H1 (cell line): ENCODE measurements at regions not wholly inside any gene's neighbourhood (a gene's known extent, or its start where the extent isn't known, plus 50 kb on each side); places are given as distances from the start of the nearest gene placed in this dataset.

Source experiments
- CTCF ChIA-PET: fragments of 300-600 bp; sonication (Branson Sonifier 250); formaldehyde crosslinking; loops from one replicate; lab custom pipeline; 2021; ENCODE audit not compliant: partially characterized antibody; lab: Charles Lee
- POLR2A ChIA-PET: fragments of 300-600 bp; sonication (Branson Sonifier 250); formaldehyde crosslinking; loops from one replicate; lab custom pipeline; 2021; ENCODE audit warnings: inconsistent platforms; ENCODE audit not compliant: partially characterized antibody; lab: Charles Lee
- DNase-seq, 2 experiments: peaks; one replicate each; pipeline versions ENCODE4 v3.0.0 to v3.0.0-alpha.2; 2010 to 2022; ENCODE audit warnings: low spot score in 2 of 2, low read depth in 1 of 2, mixed read lengths in 1 of 2
- FAIRE-seq: peaks from 2 replicates; lab custom pipeline; 2011; peaks lifted over from hg19 to GRCh38; lab: Jason Lieb, UNC
- H2AFZ ChIP-seq: 2 replicates; pipeline ENCODE4 v1.8.1; 2012; ENCODE audit warnings: low read length, inconsistent platforms
- H2AK5ac ChIP-seq: 2 replicates; pipeline ENCODE4 v1.6.1; 2013; ENCODE audit warnings: low read depth, low read length
- H2BK120ac ChIP-seq: replicated peaks from 2 replicates; pipeline ENCODE3; 2013; ENCODE audit warnings: low read depth, low read length, inconsistent platforms
- H2BK12ac ChIP-seq: 2 replicates; pipeline ENCODE4 v1.6.1; 2013; ENCODE audit warnings: low read depth, low read length
- H2BK15ac ChIP-seq: 2 replicates; pipeline ENCODE4 v1.6.1; 2013; ENCODE audit warnings: low read length
- H2BK20ac ChIP-seq: 2 replicates; pipeline ENCODE4 v1.6.1; 2013; ENCODE audit warnings: low read length
- H2BK5ac ChIP-seq: 2 replicates; pipeline ENCODE4 v1.6.1; 2013; ENCODE audit warnings: low read depth, low read length
- H3K14ac ChIP-seq: 2 replicates; pipeline ENCODE4 v1.6.1; 2013; ENCODE audit warnings: inconsistent platforms; ENCODE audit not compliant: insufficient read length
- H3K18ac ChIP-seq: 2 replicates; pipeline ENCODE4 v1.6.1; 2013; ENCODE audit warnings: low read length; ENCODE audit errors: extremely low read depth
- H3K23ac ChIP-seq: 2 replicates; pipeline ENCODE4 v1.6.1; 2013; ENCODE audit warnings: inconsistent platforms; ENCODE audit not compliant: insufficient read length
- H3K23me2 ChIP-seq: 2 replicates; pipeline ENCODE4 v1.6.1; 2013; ENCODE audit warnings: low read depth, low read length
- H3K27ac ChIP-seq: 2 replicates; pipeline ENCODE4 v1.6.1; 2011; ENCODE audit warnings: low read depth, low read length, inconsistent platforms
- H3K27me3 ChIP-seq, 4 experiments: replicated peaks in 1 of 4; 1 replicate in 1 of 4; 2 replicates in 3 of 4; pipeline versions ENCODE4 v1.6.1 to v1.8.1; 2011 to 2013; ENCODE audit warnings: low read length in 3 of 4, mild to moderate bottlenecking in 3 of 4, inconsistent platforms in 2 of 4, mixed read lengths in 2 of 4, moderate library complexity in 1 of 4; ENCODE audit not compliant: control insufficient read depth in 3 of 4, insufficient read depth in 3 of 4; ENCODE audit errors: extremely low read depth in 1 of 4
- H3K36me3 ChIP-seq, 4 experiments: 2 replicates each; pipeline versions ENCODE4 v1.6.1 to v1.8.1; 2011 to 2013; ENCODE audit warnings: mild to moderate bottlenecking in 4 of 4, low read length in 3 of 4, moderate library complexity in 2 of 4, control low read depth in 1 of 4, inconsistent platforms in 1 of 4; ENCODE audit not compliant: insufficient read depth in 4 of 4, control insufficient read depth in 2 of 4
- H3K4ac ChIP-seq: replicated peaks from 2 replicates; pipeline ENCODE3; 2013; ENCODE audit warnings: low read length, low read depth, mixed read lengths, inconsistent platforms; ENCODE audit not compliant: insufficient read length
- H3K4me1 ChIP-seq, 4 experiments: replicated peaks in 1 of 4; 1 replicate in 1 of 4; 2 replicates in 3 of 4; pipeline versions ENCODE4 v1.6.1 to v1.8.1; 2011 to 2013; ENCODE audit warnings: low read length in 3 of 4, inconsistent platforms in 2 of 4, mixed read lengths in 1 of 4; ENCODE audit not compliant: insufficient read depth in 4 of 4, control insufficient read depth in 3 of 4
- H3K4me2 ChIP-seq, 2 experiments: 2 replicates each; pipeline versions ENCODE4 v1.6.1 to v1.8.1; 2011 to 2013; ENCODE audit warnings: low read depth in 2 of 2, low read length in 2 of 2, control low read depth in 1 of 2, inconsistent platforms in 1 of 2, mild to moderate bottlenecking in 1 of 2; ENCODE audit not compliant: insufficient read depth in 1 of 2
- H3K4me3 ChIP-seq, 4 experiments: fragments of 200-600, 300-600 bp in 1 of 4; sonication (generic), shearing (Covaris generic), sonication (Bioruptor Twin) in 1 of 4; 2 replicates each; pipeline versions ENCODE4 v1.5.1 to v1.8.1; 2011 to 2016; ENCODE audit warnings: low read length in 4 of 4, low read depth in 3 of 4, control low read depth in 2 of 4, inconsistent platforms in 2 of 4, mild to moderate bottlenecking in 2 of 4, mixed read lengths in 1 of 4, moderate library complexity in 1 of 4; ENCODE audit not compliant: insufficient read depth in 2 of 4; ENCODE audit errors: extremely low read depth in 1 of 4
- H3K56ac ChIP-seq: replicated peaks from 2 replicates; pipeline ENCODE3; 2013; ENCODE audit warnings: low read depth, mild to moderate bottlenecking, mixed read lengths, low read length, inconsistent platforms; ENCODE audit not compliant: insufficient read length
- H3K79me1 ChIP-seq: 2 replicates; pipeline ENCODE4 v1.6.1; 2013; ENCODE audit warnings: low read depth, low read length, control low read depth
- H3K79me2 ChIP-seq, 2 experiments: 2 replicates each; pipeline versions ENCODE4 v1.6.1 to v1.8.1; 2012 to 2013; ENCODE audit warnings: low read length in 2 of 2, mild to moderate bottlenecking in 2 of 2, inconsistent platforms in 1 of 2; ENCODE audit not compliant: insufficient read depth in 2 of 2, control insufficient read depth in 1 of 2
- H3K9ac ChIP-seq, 4 experiments: replicated peaks in 1 of 4; 1 replicate in 1 of 4; 2 replicates in 3 of 4; pipeline versions ENCODE4 v1.6.1 to v1.8.1; 2011 to 2013; ENCODE audit warnings: low read depth in 3 of 4, low read length in 3 of 4, control low read depth in 2 of 4, mild to moderate bottlenecking in 2 of 4, moderate library complexity in 2 of 4, inconsistent platforms in 1 of 4; ENCODE audit errors: extremely low read depth in 1 of 4
- H3K9me3 ChIP-seq, 2 experiments: 2 replicates each; pipeline versions ENCODE4 v1.6.1 to v1.8.1; 2012 to 2013; ENCODE audit warnings: mild to moderate bottlenecking in 2 of 2, moderate library complexity in 2 of 2, control low read depth in 1 of 2, inconsistent platforms in 1 of 2, low read depth in 1 of 2, low read length in 1 of 2, mixed read lengths in 1 of 2; ENCODE audit not compliant: insufficient read depth in 2 of 2
- H4K20me1 ChIP-seq, 2 experiments: replicated peaks in 1 of 2; 2 replicates each; pipeline versions ENCODE3 to v1.8.1; 2011 to 2013; ENCODE audit warnings: inconsistent platforms in 2 of 2, low read length in 2 of 2, mild to moderate bottlenecking in 1 of 2; ENCODE audit not compliant: insufficient read depth in 2 of 2, control insufficient read depth in 1 of 2
- H4K5ac ChIP-seq: 2 replicates; pipeline ENCODE4 v1.6.1; 2013; ENCODE audit warnings: low read length, low read depth, mixed read lengths, inconsistent platforms; ENCODE audit not compliant: insufficient read length
- H4K8ac ChIP-seq: 2 replicates; pipeline ENCODE4 v1.8.0; 2013; ENCODE audit warnings: mild to moderate bottlenecking, moderate library complexity, low read length, inconsistent platforms; ENCODE audit not compliant: insufficient read depth; ENCODE audit errors: extremely low read depth
- H4K91ac ChIP-seq: replicated peaks from 2 replicates; pipeline ENCODE3; 2013; ENCODE audit warnings: low read length, mixed read lengths, inconsistent platforms; ENCODE audit not compliant: insufficient read length
- BACH1 ChIP-seq: IDR thresholded peaks from 2 replicates; pipeline ENCODE4 v1.6.1; 2012; ENCODE audit warnings: low read length, improper control_type of control experiment
- CHD2 ChIP-seq: IDR thresholded peaks from 2 replicates; pipeline ENCODE4 v1.6.1; 2012; ENCODE audit warnings: low read length, improper control_type of control experiment
- CTBP2 ChIP-seq: IDR thresholded peaks from 2 replicates; pipeline ENCODE4 v1.7.0; 2011; ENCODE audit warnings: borderline replicate concordance, mild to moderate bottlenecking, moderate library complexity, mixed read lengths, low read length; ENCODE audit not compliant: insufficient read depth, insufficient read length
- EZH2 ChIP-seq: fragments of 200-600 bp; sonication (generic); IDR thresholded peaks from 2 replicates; pipeline ENCODE4 v1.7.1; 2012; ENCODE audit warnings: low read depth, mild to moderate bottlenecking, moderate library complexity, low read length, inconsistent platforms; ENCODE audit not compliant: severe bottlenecking
- KDM1A ChIP-seq: fragments of 200-600, 300-600 bp; sonication (generic); IDR thresholded peaks from 2 replicates; pipeline ENCODE4 v1.7.1; 2016; ENCODE audit warnings: mild to moderate bottlenecking, low read length, borderline replicate concordance
- KDM4A ChIP-seq: IDR thresholded peaks from one replicate; pipeline ENCODE4 v1.7.1; 2012; ENCODE audit warnings: low read depth, mild to moderate bottlenecking, moderate library complexity, low read length, inconsistent platforms; ENCODE audit not compliant: severe bottlenecking
- NRF1 ChIP-seq: IDR thresholded peaks from 2 replicates; pipeline ENCODE4 v1.6.1; 2011; ENCODE audit warnings: mild to moderate bottlenecking, low read depth, low read length, improper control_type of control experiment
- PHF8 ChIP-seq: fragments of 200-600 bp; sonication (generic); conservative IDR thresholded peaks from 2 replicates; pipeline ENCODE4 v1.7.1; 2012; ENCODE audit warnings: low read depth, mild to moderate bottlenecking, inconsistent platforms, low read length, moderate library complexity
- POU5F1 ChIP-seq: IDR thresholded peaks from 2 replicates; pipeline ENCODE4 v1.6.1; 2011; ENCODE audit warnings: low read depth, mild to moderate bottlenecking, low read length, moderate library complexity
- SIN3A ChIP-seq, 2 experiments: IDR thresholded peaks in 1 of 2; conservative IDR thresholded peaks in 1 of 2; 2 replicates each; pipeline ENCODE4 v1.6.1; 2011 to 2012; ENCODE audit warnings: low read length in 2 of 2, improper control_type of control experiment in 1 of 2, low read depth in 1 of 2, mild to moderate bottlenecking in 1 of 2
- SIRT6 ChIP-seq: IDR thresholded peaks from one replicate; pipeline ENCODE4 v1.7.1; 2012; ENCODE audit warnings: low read length, inconsistent platforms
- SP1 ChIP-seq: IDR thresholded peaks from 2 replicates; pipeline ENCODE4 v1.6.1; 2011; ENCODE audit warnings: low read depth, low read length
- SRF ChIP-seq: IDR thresholded peaks from 2 replicates; pipeline ENCODE4 v1.6.1; 2011; ENCODE audit warnings: mild to moderate bottlenecking, low read depth, low read length, moderate library complexity
- TCF12 ChIP-seq: IDR thresholded peaks from 2 replicates; pipeline ENCODE4 v1.6.1; 2011; ENCODE audit warnings: low read depth, mild to moderate bottlenecking, low read length
- YY1 ChIP-seq: IDR thresholded peaks from 2 replicates; pipeline ENCODE4 v1.6.1; 2011; ENCODE audit warnings: low read depth, mild to moderate bottlenecking, low read length
- WGBS, 2 experiments: shearing (Covaris generic) in 1 of 2; methylation state at CpG; one replicate each; pipeline versions ENCODE4 v1.1.6 to v1.1.7; 2013 to 2015; ENCODE audit warnings: low lambda C conversion rate in 2 of 2, mixed read lengths in 2 of 2, inconsistent platforms in 1 of 2, low coverage in 1 of 2, missing lambda C conversion rate in 1 of 2; ENCODE audit not compliant: insufficient replicate concordance in 2 of 2, insufficient coverage in 1 of 2, insufficient read length in 1 of 2; ENCODE audit errors: extremely low coverage in 1 of 2, missing lambda C conversion rate in 1 of 2; 5-methylcytosine and 5-hydroxymethylcytosine counted together

GRCh38 chr1:228902781-228903433 is 167.6 kb downstream of the RHOU start:
- Histone ChIP-seq H2BK20ac (no peak overlapping the region), H2BK12ac (no peak overlapping the region), H2BK120ac (no peak overlapping the region), H4K8ac (no peak overlapping the region), H4K91ac (no peak overlapping the region), H3K23me2 (no peaks in the 10 kb centered on the region), H3K36me3 (no peaks in the 10 kb centered on the region), H3K4me1 (peaks cover 0 to 12% (median 7%) of the 10 kb centered on the region in 4 experiments; a peak in 5 of 7 replicates), H2BK5ac (no peak overlapping the region), H3K4me3 (no peak overlapping the region), H3K18ac (no peak overlapping the region), H3K56ac (no peak overlapping the region), H3K27me3 (no peaks in the 10 kb centered on the region), H4K20me1 (no peaks in the 10 kb centered on the region), H3K79me1 (no peaks in the 10 kb centered on the region), H3K9me3 (no peaks in the 10 kb centered on the region), H2BK15ac (no peak overlapping the region), H3K4me2 (no peak overlapping the region), H3K23ac (no peak overlapping the region), H2AFZ (no peak overlapping the region), H4K5ac (no peak overlapping the region), H3K27ac (no peak overlapping the region), H3K14ac (no peak overlapping the region), H3K4ac (no peak overlapping the region), H3K79me2 (no peaks in the 10 kb centered on the region), H2AK5ac (no peak overlapping the region), H3K9ac (no peak overlapping the region)
- DNase-seq = no peak
- WGBS, 2 experiments = 96% methylated on average over 13 of the region's 13 CpGs; no CpG with 5 or more reads in 1 of the 2 experiments
- CTCF ChIA-PET = interaction anchor here (1.0 to 1.1 kb wide), 2 partner anchors 26 to 87 kb away, joined by 3 read pairs; no protein-coding TSS in a partner anchor
- FAIRE-seq = no peak
- POLR2A ChIA-PET = no interaction called here
- TF ChIP-seq BACH1 (no peak), SP1 (no peak), KDM4A (no peak), NRF1 (no peak), KDM1A (no peak), PHF8 (no peak), SIN3A (conservative IDR thresholded peaks at IDR 0.05 in 1 of 2, IDR thresholded peaks at IDR 0.05 in 1 of 2; ENCODE audit: low read depth in 1 of 2, low read length in 2 of 2) (no peak), CTBP2 (no peak), EZH2 (no peak), CHD2 (no peak), POU5F1 (no peak), YY1 (no peak), SIRT6 (no peak), TCF12 (no peak), SRF (no peak)
